GM18520 (cell line): ENCODE measurements at regions not wholly inside any gene's neighbourhood (a gene's known extent, or its start where the extent isn't known, plus 50 kb on each side); places are given as distances from the start of the nearest gene placed in this dataset.
"Not testable (repeated sequence)": the region's sequence is repeated elsewhere in the genome, so short reads cannot be mapped to it uniquely, and the experiment has no call there.

Experiments used
- ATAC-seq: cut with Tn5 transposase; IDR thresholded peaks from one replicate; pipeline ENCODE4 v1.9.1; 2021; ENCODE audit not compliant: unreplicated experiment

DNA sequence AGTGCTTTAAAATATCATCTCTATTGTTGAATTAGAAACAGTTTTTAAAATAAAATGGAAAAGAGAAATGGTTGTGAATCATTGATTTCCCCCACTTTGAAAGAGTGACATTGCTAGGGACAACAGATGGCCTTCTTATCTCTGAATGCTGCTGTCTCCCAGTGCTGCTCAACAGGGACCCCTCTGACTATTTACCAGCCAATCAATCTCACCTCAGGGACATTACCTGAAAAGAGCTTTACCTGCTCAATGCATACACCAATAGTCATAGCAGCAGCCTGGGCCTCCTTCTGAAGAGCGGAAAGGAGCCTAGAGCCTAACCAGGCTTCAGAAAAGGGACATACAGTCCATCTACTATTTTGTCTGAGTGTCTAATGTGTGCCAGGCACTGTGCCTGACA is 162.8 kb downstream of the CGGBP1 start:
- no peak for ATAC-seq

GRCh38 chr3:87873136-87873535 is 185.7 kb downstream of the CGGBP1 start:
- ATAC-seq, result no peak

DNA sequence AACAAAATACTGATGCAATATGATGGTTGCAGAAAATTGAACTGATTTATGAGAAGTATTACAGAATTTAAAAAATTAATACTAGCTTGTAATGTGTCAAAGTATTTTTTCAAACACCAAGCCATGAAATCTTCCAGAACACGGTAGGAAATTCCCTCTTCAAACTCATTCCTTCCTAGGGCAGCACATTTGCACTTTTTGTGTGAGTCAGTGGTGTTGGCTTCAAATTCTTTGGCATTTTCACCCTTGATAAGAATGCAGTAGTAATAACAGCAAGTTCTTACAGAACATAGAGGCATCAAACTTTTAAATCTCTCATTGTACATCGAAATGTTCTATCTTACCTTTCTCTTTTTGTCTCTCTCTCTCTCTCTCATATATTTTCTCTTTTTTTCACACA is 191.8 kb downstream of the CGGBP1 start:
- no peak for ATAC-seq

DNA sequence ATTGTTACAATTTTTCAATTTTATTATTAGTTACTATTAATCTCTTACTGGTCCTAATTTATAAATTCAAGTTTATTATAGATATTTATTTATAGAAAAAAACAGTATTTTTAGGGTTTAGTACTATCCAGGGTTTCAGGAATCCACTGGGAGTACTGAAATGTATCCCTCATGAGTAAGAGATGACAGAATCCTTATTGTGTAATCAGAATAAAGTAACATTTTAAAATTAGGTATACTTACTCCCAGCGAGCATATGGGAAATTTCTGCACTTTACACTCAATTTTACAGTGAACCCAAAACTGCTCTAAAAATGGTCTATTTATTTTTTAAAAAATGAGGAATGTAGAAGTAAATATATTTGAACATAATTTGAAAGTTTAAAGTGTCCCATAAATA is 202.7 kb downstream of the CGGBP1 start:
- ATAC-seq, result no peak

GRCh38 chr3:87855616-87856015 is 203.2 kb downstream of the CGGBP1 start:
- ATAC-seq, result no peak

DNA sequence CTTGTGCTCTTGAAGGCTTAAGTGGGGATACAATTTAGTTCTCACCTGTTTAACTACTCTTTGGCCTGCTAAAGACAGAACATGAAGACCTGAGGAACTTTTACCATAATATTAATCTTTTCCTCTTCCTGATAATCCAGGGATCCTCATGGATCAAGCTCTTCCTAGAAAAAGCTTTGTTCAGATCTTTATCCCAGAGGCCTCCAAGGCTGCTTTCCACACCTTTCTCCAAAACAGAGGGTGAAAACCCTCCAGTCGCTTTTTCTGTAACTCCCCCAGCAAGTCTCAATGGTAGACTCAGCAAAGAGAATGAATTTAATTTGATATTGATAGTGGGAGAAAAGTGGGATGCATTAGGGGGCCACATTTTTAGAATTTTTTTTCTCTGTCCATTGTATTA is 203.6 kb downstream of the CGGBP1 start:
- no peak for ATAC-seq

- ATAC-seq, result no peak
These were observed 210.8 kb downstream of the CGGBP1 start for GRCh38 chr3:87848003-87848402.

DNA sequence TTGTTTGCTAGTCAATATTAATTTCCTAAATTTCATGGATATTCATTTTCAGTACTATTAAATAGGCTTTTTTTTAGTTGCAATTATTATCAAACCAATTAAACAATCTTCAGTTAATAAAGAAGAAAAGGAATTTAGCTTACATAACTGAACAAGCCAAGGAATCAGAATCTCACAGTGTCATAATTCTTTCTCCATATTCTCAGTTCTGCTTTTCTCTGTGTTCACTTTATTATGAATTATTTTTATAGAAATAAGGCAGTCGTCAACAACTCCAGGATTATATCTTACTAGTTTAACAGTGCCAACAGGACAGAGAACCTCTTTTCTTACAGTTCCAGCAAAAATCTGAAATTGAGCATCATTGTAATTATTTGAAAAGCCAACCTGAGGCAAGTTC is 221.7 kb downstream of the CGGBP1 start:
- no peak for ATAC-seq

- ATAC-seq, result no peak
These were observed 222.8 kb downstream of the CGGBP1 start for GRCh38 chr3:87836026-87836425.

GRCh38 chr3:87835236-87835635 is 223.6 kb downstream of the CGGBP1 start:
- no peak for ATAC-seq

GRCh38 chr3:87834327-87834726 is 224.5 kb downstream of the CGGBP1 start:
- no peak for ATAC-seq

GRCh38 chr3:87833039-87833377 is 225.8 kb downstream of the CGGBP1 start:
- ATAC-seq, result no peak

GRCh38 chr3:87828046-87828445 is 230.8 kb downstream of the CGGBP1 start:
- ATAC-seq, result no peak

DNA sequence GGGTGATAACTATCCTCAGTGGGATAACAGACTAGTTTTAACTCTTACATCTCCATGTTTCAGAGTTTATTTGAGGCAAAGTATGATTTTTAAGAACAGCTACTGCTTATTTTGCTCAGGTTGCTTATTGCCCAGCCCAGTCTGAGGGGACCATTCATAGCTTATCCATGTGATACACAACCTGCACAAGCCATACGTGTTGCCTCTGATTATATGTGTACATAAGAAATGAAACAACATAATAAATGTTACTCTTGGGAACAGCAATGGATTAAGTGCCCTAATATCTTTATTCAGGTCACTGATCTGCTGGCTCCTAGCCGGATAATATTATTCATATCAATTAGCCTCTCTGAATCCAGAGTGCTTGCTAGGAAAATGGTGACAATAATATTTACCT is 236.2 kb downstream of the CGGBP1 start:
- no peak for ATAC-seq

- ATAC-seq, result not testable (repeated sequence)
These were observed 245.3 kb downstream of the CGGBP1 start for GRCh38 chr3:87813503-87813902.

- ATAC-seq, result no peak
These were observed 246.9 kb downstream of the CGGBP1 start for GRCh38 chr3:87811953-87812352.

- ATAC-seq, result no peak
These were observed 248.3 kb downstream of the CGGBP1 start for GRCh38 chr3:87810452-87811016.

DNA sequence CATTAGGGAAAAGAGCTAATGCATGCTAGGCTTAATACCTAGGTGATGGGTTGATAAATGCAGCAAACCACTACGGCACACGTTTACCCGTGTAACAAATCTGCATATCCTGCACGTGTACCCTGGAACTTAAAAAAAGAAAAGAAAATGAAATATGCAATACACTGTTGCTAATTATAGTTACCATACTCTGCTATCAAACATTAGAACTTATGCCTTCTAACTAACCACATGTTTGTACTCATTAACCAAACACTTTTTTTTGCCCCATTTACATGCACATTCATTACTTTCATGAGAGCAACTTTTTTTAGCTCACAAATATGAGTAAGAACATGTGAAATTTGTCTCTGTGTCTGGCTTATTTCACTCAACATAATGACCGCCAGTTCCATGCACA is 253.1 kb downstream of the CGGBP1 start:
- peak; percentile 83 for ATAC-seq

DNA sequence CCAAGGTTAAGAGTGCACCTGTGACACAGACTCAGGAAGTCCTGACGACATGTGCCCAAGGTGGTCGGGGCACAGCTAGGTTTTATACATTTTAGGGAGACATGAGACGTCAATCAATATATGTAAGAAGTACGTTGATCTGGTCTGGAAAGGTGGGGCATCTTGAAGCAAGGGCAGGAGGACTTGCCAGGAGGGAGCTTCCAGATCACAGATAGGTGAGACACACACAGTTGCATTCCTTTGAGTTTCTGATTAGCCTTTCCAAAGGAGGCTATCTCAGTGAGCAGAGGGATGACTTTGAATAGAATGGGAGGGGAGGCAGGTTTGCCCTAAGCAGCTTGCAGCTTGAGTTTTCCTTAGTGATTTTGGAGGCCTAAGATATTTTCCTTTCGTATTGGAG is 257.4 kb downstream of the CGGBP1 start:
- no peak for ATAC-seq

- no peak for ATAC-seq
These were observed 258.3 kb downstream of the CGGBP1 start for GRCh38 chr3:87800516-87800915.

- no peak for ATAC-seq
These were observed 260.2 kb downstream of the CGGBP1 start for GRCh38 chr3:87798567-87798947.

GRCh38 chr3:87797872-87798566 is 260.8 kb downstream of the CGGBP1 start:
- ATAC-seq, result no peak

GRCh38 chr3:87796843-87797185 is 262.0 kb downstream of the CGGBP1 start:
- ATAC-seq, result no peak
